ENCODE measurements at regions not wholly inside any gene's neighbourhood (a gene's known extent, or its start where the extent isn't known, plus 50 kb on each side); places are given as distances from the start of the nearest gene placed in this dataset.

- Histone ChIP-seq H3K9me3 (no peaks in the 10 kb centered on the region), H3K4me1 (no peaks in the 10 kb centered on the region), H3K4me3 (no peak overlapping the region), H3K36me3 (no peaks in the 10 kb centered on the region), H3K27ac (no peak overlapping the region), H3K27me3 (no peaks in the 10 kb centered on the region)
- no peak for ATAC-seq
- 100% methylated on average over 1 of the region's 6 CpGs for WGBS, 2 donors (ENCODE audit: low coverage in 1 of 2)
- TF ChIP-seq POLR2AphosphoS5 (IDR thresholded peaks at IDR 0.05) (no peak), EP300 (IDR thresholded peaks at IDR 0.05) (no peak), POLR2A (IDR thresholded peaks at IDR 0.05) (no peak)
- TF ChIP-seq, protein P1, sequence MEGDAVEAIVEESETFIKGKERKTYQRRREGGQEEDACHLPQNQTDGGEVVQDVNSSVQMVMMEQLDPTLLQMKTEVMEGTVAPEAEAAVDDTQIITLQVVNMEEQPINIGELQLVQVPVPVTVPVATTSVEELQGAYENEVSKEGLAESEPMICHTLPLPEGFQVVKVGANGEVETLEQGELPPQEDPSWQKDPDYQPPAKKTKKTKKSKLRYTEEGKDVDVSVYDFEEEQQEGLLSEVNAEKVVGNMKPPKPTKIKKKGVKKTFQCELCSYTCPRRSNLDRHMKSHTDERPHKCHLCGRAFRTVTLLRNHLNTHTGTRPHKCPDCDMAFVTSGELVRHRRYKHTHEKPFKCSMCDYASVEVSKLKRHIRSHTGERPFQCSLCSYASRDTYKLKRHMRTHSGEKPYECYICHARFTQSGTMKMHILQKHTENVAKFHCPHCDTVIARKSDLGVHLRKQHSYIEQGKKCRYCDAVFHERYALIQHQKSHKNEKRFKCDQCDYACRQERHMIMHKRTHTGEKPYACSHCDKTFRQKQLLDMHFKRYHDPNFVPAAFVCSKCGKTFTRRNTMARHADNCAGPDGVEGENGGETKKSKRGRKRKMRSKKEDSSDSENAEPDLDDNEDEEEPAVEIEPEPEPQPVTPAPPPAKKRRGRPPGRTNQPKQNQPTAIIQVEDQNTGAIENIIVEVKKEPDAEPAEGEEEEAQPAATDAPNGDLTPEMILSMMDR (IDR thresholded peaks at IDR 0.05): no peak
These were observed 911.9 kb downstream of the TTLL7 start for GRCh38 chr1:83086986-83087512.

- no peak for ATAC-seq
- Histone ChIP-seq H3K4me3 (no peak overlapping the region), H3K27ac (no peak overlapping the region), H3K4me1 (no peaks in the 10 kb centered on the region), H3K27me3 (no peaks in the 10 kb centered on the region), H3K9me3 (no peaks in the 10 kb centered on the region), H3K36me3 (no peaks in the 10 kb centered on the region)
- TF ChIP-seq POLR2AphosphoS5 (IDR thresholded peaks at IDR 0.05) (no peak), POLR2A (IDR thresholded peaks at IDR 0.05) (no peak), EP300 (IDR thresholded peaks at IDR 0.05) (no peak)
- TF ChIP-seq, protein P1 (IDR thresholded peaks at IDR 0.05): no peak
- WGBS, 2 donors (ENCODE audit: low coverage in 1 of 2): 46 to 63% methylated on average over 2 of the region's 2 CpGs
These were observed 912.6 kb downstream of the TTLL7 start for GRCh38 chr1:83086346-83086745.

DNA sequence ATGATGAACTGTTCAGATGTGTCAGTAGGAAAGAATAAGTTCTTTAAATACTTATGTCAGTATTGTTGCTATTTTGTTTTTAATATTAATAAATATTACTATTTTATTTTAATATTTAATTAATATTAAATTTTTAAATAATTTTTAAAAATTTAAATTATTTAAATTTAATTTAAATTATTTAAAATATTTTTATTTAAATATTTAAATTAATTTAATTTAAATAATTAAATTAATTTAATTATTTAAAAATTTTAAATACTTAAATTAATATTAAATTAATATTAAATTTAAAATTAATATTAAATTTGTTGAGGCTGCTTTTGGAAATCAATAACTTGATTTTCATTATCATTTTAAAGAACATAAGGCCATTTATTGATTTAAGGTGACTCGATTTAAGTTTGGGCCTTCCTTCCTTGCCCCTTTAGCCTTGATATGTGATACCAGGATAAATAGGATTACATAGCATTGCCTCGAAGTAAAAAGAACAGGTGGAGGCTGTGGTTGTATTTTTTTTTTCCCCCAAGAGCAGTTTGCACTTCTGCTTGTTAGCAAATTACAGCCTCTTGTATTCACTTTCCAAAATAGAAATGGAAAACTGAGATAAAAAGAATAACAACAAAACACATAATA lies 915.2 kb downstream of the TTLL7 start:
- H3K4me3 ChIP-seq: no peak overlapping the region
- no peak for ATAC-seq
- H3K9me3 ChIP-seq: no peaks in the 10 kb centered on the region
- H3K4me1 ChIP-seq: no peaks in the 10 kb centered on the region
- H3K27ac ChIP-seq: no peak overlapping the region
- no peaks in the 10 kb centered on the region for H3K27me3 ChIP-seq
- TF ChIP-seq EP300 (IDR thresholded peaks at IDR 0.05) (no peak), POLR2A (IDR thresholded peaks at IDR 0.05) (no peak), POLR2AphosphoS5 (IDR thresholded peaks at IDR 0.05) (no peak)
- TF ChIP-seq, protein P1 (IDR thresholded peaks at IDR 0.05): no peak
- no peaks in the 10 kb centered on the region for H3K36me3 ChIP-seq
- 83 to 87% methylated on average over 2 of the region's 2 CpGs for WGBS, 2 donors (ENCODE audit: low coverage in 1 of 2)

GRCh38 chr1:83077411-83077810 lies 921.5 kb downstream of the TTLL7 start:
- no peak for ATAC-seq
- Histone ChIP-seq H3K4me3 (no peak overlapping the region), H3K27me3 (no peaks in the 10 kb centered on the region), H3K27ac (no peak overlapping the region), H3K9me3 (no peaks in the 10 kb centered on the region), H3K36me3 (no peaks in the 10 kb centered on the region), H3K4me1 (no peaks in the 10 kb centered on the region)
- 72 to 80% methylated on average over 2 of the region's 2 CpGs for WGBS, 2 donors (ENCODE audit: low coverage in 1 of 2)
- TF ChIP-seq, protein P1 (IDR thresholded peaks at IDR 0.05): no peak
- TF ChIP-seq POLR2A (IDR thresholded peaks at IDR 0.05) (no peak), POLR2AphosphoS5 (IDR thresholded peaks at IDR 0.05) (no peak), EP300 (IDR thresholded peaks at IDR 0.05) (no peak)

- H3K27me3 ChIP-seq: no peaks in the 10 kb centered on the region
- no peak overlapping the region for H3K27ac ChIP-seq
- H3K4me1 ChIP-seq: no peaks in the 10 kb centered on the region
- no peak for ATAC-seq
- no peaks in the 10 kb centered on the region for H3K36me3 ChIP-seq
- H3K9me3 ChIP-seq: no peaks in the 10 kb centered on the region
- WGBS, 2 donors (ENCODE audit: low coverage in 1 of 2): 85 to 100% methylated on average over 1 of the region's 1 CpG
- H3K4me3 ChIP-seq: no peak overlapping the region
- TF ChIP-seq POLR2A (IDR thresholded peaks at IDR 0.05) (no peak), POLR2AphosphoS5 (IDR thresholded peaks at IDR 0.05) (no peak), EP300 (IDR thresholded peaks at IDR 0.05) (no peak)
- TF ChIP-seq, protein P1 (IDR thresholded peaks at IDR 0.05): no peak
These were observed 923.8 kb downstream of the TTLL7 start for GRCh38 chr1:83075107-83075506.
